Muscle layer of duodenum (tissue), 2 donors: ENCODE measurements at regions not wholly inside any gene's neighbourhood (a gene's known extent, or its start where the extent isn't known, plus 50 kb on each side); places are given as distances from the start of the nearest gene placed in this dataset.

Experiments
- H3K27ac ChIP-seq: one replicate; pipeline ENCODE4 v1.7.0; 2013; ENCODE audit warnings: mild to moderate bottlenecking, low read length
- H3K27me3 ChIP-seq: one replicate; pipeline ENCODE4 v1.7.0; 2013; ENCODE audit warnings: low read depth, mild to moderate bottlenecking, control low read depth, low read length
- H3K36me3 ChIP-seq, 2 donors: one replicate each; pipeline ENCODE4 v1.7.0; 2013; ENCODE audit warnings: low read length in 2 of 2, control low read depth in 1 of 2, mild to moderate bottlenecking in 1 of 2; ENCODE audit not compliant: insufficient read depth in 2 of 2, control insufficient read depth in 1 of 2
- H3K4me1 ChIP-seq, 2 donors: one replicate each; pipeline ENCODE4 v1.7.0; 2013; ENCODE audit warnings: low read length in 2 of 2, mild to moderate bottlenecking in 2 of 2, control low read depth in 1 of 2, moderate library complexity in 1 of 2; ENCODE audit not compliant: insufficient read depth in 2 of 2, control insufficient read depth in 1 of 2
- H3K4me3 ChIP-seq, 2 donors: one replicate each; pipeline ENCODE4 v1.7.0; 2013; ENCODE audit warnings: low read length in 2 of 2, low read depth in 1 of 2, mild to moderate bottlenecking in 1 of 2
- H3K9me3 ChIP-seq, 2 donors: one replicate each; pipeline ENCODE4 v1.7.0; 2013; ENCODE audit warnings: low read length in 2 of 2, control low read depth in 1 of 2, mild to moderate bottlenecking in 1 of 2; ENCODE audit not compliant: control insufficient read depth in 1 of 2
- donor health status: healthy.

DNA sequence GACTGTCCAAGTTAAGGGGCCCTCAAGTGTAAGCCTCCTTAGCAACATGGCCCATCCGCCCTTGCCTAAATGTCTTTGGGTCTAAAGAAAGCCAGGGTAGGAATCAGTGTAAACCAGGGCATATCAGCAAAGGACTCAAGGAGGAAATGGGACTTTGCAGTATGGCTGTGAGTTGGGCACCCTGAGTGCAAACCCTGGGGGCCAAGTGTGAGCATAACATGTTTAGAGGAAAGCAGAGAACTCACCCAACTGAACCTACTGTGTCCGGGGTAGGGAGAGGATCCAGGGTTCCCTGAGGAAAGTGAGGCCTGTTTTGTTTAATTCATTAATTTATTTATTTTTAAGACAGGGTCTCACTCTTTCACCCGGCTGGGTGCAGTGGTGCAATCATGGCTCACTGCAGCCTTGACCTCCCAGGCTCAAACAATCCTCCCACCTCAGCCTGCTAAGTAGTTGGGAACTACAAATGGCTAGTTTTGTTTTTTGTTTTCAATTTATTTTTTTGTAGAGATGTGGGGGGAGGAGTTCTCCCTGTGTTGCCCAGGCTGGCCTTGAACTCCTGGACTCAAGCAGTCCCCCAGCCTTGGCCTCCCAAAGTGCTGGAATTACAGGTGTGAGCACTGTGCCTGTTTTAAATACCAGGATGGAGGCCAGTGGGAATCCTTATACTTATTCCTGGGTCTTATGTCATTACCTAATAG is 51.0 kb upstream of the ACTR3 start:
- Histone ChIP-seq H3K4me1 (no peaks in the 10 kb centered on the region), H3K9me3 (no peaks in the 10 kb centered on the region), H3K27me3 (no peaks in the 10 kb centered on the region), H3K27ac (no peak overlapping the region), H3K36me3 (no peaks in the 10 kb centered on the region), H3K4me3 (no peak overlapping the region)

- Histone ChIP-seq H3K27ac (no peak overlapping the region), H3K9me3 (no peaks in the 10 kb centered on the region), H3K4me1 (no peaks in the 10 kb centered on the region), H3K4me3 (no peak overlapping the region), H3K36me3 (no peaks in the 10 kb centered on the region), H3K27me3 (no peaks in the 10 kb centered on the region)
Measured at GRCh38 chr2:113838277-113838676, 51.6 kb upstream of the ACTR3 start.

DNA sequence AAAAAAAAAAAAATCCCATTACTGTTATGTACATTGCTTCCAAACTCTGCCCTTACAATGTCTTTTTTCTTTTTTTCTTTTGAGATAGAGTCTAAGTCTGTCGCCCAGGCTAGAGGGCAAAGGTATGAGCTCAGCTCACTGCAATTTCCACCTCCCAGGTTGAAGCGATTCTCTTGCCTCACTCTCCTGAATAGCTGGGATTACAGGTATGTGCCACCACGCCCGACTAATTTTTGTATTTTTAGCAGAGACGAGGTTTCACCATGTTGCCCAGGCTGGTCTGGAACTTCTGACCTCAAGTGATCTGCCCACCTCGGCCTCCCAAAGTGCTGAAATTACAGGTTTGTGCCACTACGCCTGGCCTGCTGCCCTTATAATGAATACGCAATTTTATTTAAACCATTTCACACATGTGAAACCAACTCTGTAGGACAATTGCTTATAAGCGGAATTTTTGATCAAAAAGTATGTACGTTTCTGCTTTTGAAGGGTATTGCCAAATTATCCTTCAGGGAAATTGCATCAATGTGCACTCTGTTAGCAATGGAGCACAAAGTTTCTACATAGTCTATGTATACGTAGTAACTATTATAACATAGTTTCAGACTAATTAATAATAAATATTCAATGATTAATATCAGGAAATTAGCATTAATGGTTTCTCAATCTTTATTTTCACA is 55.7 kb upstream of the ACTR3 start:
- Histone ChIP-seq H3K36me3 (no peaks in the 10 kb centered on the region), H3K4me1 (no peaks in the 10 kb centered on the region), H3K27me3 (no peaks in the 10 kb centered on the region), H3K9me3 (no peaks in the 10 kb centered on the region), H3K4me3 (no peak overlapping the region), H3K27ac (no peak overlapping the region)

GRCh38 chr2:113832795-113833290 is 57.0 kb upstream of the ACTR3 start:
- Histone ChIP-seq H3K27ac (no peak overlapping the region), H3K9me3 (no peaks in the 10 kb centered on the region), H3K36me3 (no peaks in the 10 kb centered on the region)

DNA sequence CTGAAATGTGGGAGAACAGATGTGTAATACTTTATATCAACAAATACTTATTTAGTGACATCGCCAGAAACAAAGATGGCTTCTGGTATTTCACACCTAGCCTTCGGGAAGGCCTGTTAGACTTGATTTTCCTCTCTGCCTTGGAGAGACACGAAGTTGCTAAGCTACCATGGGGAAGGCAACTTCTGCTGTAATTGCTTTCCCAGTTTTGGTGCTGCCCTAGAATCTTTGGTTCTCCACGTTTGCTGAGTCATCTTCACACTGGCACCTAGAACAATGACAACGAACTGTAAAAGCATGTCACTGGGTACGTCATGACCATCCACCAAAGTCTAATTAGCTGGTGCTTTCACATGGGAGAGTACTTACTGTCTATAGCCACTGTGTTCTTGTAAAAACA is 58.7 kb upstream of the ACTR3 start:
- H3K4me1 ChIP-seq = no peaks in the 10 kb centered on the region
- H3K27ac ChIP-seq = no peak overlapping the region
- H3K4me3 ChIP-seq = no peak overlapping the region

More at GRCh38 chr2:113832795-113833290, 57.0 kb upstream of the ACTR3 start:
- Histone ChIP-seq H3K4me3 (no peak overlapping the region), H3K4me1 (no peaks in the 10 kb centered on the region), H3K27me3 (no peaks in the 10 kb centered on the region)

GRCh38 chr2:113829761-113830160 is 60.1 kb upstream of the ACTR3 start:
- no peaks in the 10 kb centered on the region for H3K36me3 ChIP-seq
- H3K4me3 ChIP-seq = no peak overlapping the region
- no peak overlapping the region for H3K27ac ChIP-seq
- no peaks in the 10 kb centered on the region for H3K4me1 ChIP-seq
- no peaks in the 10 kb centered on the region for H3K9me3 ChIP-seq
- H3K27me3 ChIP-seq = no peaks in the 10 kb centered on the region

More for the DNA sequence above, 58.7 kb upstream of the ACTR3 start:
- Histone ChIP-seq H3K9me3 (no peaks in the 10 kb centered on the region), H3K27me3 (no peaks in the 10 kb centered on the region), H3K36me3 (no peaks in the 10 kb centered on the region)

GRCh38 chr2:113829270-113829669 is 60.6 kb upstream of the ACTR3 start:
- H3K27me3 ChIP-seq = no peaks in the 10 kb centered on the region

GRCh38 chr2:113828049-113828742 is 61.7 kb upstream of the ACTR3 start:
- no peaks in the 10 kb centered on the region for H3K36me3 ChIP-seq

More at GRCh38 chr2:113829270-113829669, 60.6 kb upstream of the ACTR3 start:
- no peak overlapping the region for H3K4me3 ChIP-seq
- H3K9me3 ChIP-seq = no peaks in the 10 kb centered on the region
- H3K27ac ChIP-seq = no peak overlapping the region
- H3K4me1 ChIP-seq = no peaks in the 10 kb centered on the region
- no peaks in the 10 kb centered on the region for H3K36me3 ChIP-seq

DNA sequence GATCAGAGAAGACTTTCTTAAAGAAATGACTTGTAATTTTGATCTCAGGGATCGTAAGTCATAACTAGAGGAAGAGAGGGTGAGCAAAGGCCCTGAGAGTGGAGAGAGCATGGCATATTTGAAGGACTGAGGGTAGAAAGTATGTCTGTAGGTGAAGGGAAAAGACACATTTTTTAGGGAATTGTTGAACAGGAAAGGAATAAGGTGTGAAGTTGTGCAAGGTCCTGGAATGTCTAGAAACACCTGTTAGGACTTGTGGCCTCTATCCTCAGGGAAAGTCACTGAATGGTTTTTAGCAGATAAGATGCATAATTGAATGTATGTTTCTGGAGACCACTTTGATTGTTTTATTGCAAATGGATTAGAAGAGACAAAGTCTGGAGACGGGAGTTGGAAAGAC is 62.5 kb upstream of the ACTR3 start:
- Histone ChIP-seq H3K27me3 (no peaks in the 10 kb centered on the region), H3K36me3 (no peaks in the 10 kb centered on the region), H3K4me3 (no peak overlapping the region), H3K9me3 (no peaks in the 10 kb centered on the region), H3K27ac (no peak overlapping the region), H3K4me1 (no peaks in the 10 kb centered on the region)

More at GRCh38 chr2:113828049-113828742, 61.7 kb upstream of the ACTR3 start:
- H3K4me3 ChIP-seq = no peak overlapping the region
- no peaks in the 10 kb centered on the region for H3K9me3 ChIP-seq
- no peaks in the 10 kb centered on the region for H3K4me1 ChIP-seq
- H3K27ac ChIP-seq = no peak overlapping the region
- no peaks in the 10 kb centered on the region for H3K27me3 ChIP-seq

DNA sequence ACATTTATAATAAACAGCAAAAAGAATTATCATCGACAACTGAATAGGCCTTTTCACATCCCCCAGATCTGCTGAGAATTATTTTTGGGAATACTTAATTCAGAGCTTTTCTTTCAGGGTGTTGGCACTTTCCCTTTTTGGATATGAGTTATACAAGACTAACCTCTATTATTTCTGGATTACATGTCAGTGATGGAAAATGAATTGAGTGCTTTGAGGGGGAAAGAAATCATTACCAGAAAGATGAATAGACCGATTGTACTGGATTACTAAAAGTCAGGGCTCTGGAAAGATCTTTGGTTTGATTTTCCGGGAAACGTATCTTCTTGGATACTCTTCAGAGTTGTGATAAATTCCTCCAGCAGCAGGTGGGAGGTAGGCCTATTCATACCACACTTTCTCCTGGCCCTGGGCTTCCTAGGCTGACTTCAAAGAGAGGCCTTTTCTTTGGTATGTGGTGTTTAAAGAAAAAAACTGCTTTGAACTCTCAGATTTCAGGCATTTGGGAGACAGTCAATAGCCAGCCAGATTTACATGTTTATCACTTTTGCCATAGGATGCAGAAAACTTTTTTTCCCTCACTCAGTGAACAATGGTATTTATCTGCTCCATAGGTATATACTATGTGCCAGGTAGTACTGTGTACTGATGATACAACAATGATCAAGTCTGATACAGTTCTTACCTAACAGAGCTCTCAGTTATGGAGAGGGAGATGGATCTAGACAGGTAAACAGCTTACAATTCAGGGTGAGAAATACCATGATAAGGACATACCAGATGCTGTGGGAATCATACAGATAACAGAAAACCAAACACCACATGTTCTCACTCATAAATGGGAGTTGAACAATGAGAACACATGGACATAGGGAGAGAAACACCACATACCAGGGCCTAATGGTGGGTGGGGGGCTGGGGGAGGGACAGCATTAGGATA is 63.3 kb upstream of the ACTR3 start:
- no peaks in the 10 kb centered on the region for H3K36me3 ChIP-seq
- no peaks in the 10 kb centered on the region for H3K4me1 ChIP-seq
- no peaks in the 10 kb centered on the region for H3K9me3 ChIP-seq
- H3K27me3 ChIP-seq = no peaks in the 10 kb centered on the region
- H3K27ac ChIP-seq = no peak overlapping the region
- H3K4me3 ChIP-seq = no peak overlapping the region
